Spinal cord (tissue), 9 donors: ENCODE measurements at regions not wholly inside any gene's neighbourhood (a gene's known extent, or its start where the extent isn't known, plus 50 kb on each side); places are given as distances from the start of the nearest gene placed in this dataset.

ENCODE experiments used
- DNase-seq, 6 donors: peaks; one replicate each; pipeline versions ENCODE4 v3.0.0 to v3.0.0-alpha.2; 2013 to 2015; ENCODE audit warnings: low spot score in 6 of 6, low read depth in 4 of 6
- H3K27ac ChIP-seq: one replicate; pipeline ENCODE4 v1.5.1; 2013; ENCODE audit warnings: low read depth, low read length, control low read depth
- H3K27me3 ChIP-seq: one replicate; pipeline ENCODE4 v1.6.1; 2013; ENCODE audit warnings: low read length; ENCODE audit not compliant: control insufficient read depth, insufficient read depth
- H3K36me3 ChIP-seq: one replicate; pipeline ENCODE4 v1.6.1; 2013; ENCODE audit warnings: low read length; ENCODE audit not compliant: control insufficient read depth, insufficient read depth
- H3K4me1 ChIP-seq: one replicate; pipeline ENCODE4 v1.6.1; 2013; ENCODE audit warnings: low read length; ENCODE audit not compliant: control insufficient read depth, insufficient read depth
- H3K4me3 ChIP-seq: one replicate; pipeline ENCODE4 v1.5.1; 2013; ENCODE audit warnings: low read depth, low read length, control low read depth
- H3K9me3 ChIP-seq: one replicate; pipeline ENCODE4 v1.6.1; 2013; ENCODE audit warnings: low read length; ENCODE audit not compliant: control insufficient read depth, insufficient read depth
- WGBS: methylation state at CpG from one replicate; pipeline ENCODE4 v1.1.5; 2013; ENCODE audit warnings: missing lambda C conversion rate; ENCODE audit not compliant: insufficient coverage; 5-methylcytosine and 5-hydroxymethylcytosine counted together
- donor health status: healthy.

- Histone ChIP-seq H3K27me3 (no peaks in the 10 kb centered on the region), H3K36me3 (no peaks in the 10 kb centered on the region), H3K4me1 (no peaks in the 10 kb centered on the region), H3K4me3 (no peak overlapping the region), H3K9me3 (no peaks in the 10 kb centered on the region), H3K27ac (no peak overlapping the region)
- WGBS = no CpG with 5 or more reads among the region's 1 CpG
- no peak for DNase-seq
Observed at GRCh38 chr1:105516068-105516467, 1540.4 kb upstream of the PRMT6 start.

GRCh38 chr1:105533996-105534395, 1522.5 kb upstream of the PRMT6 start:
- H3K9me3 ChIP-seq = no peaks in the 10 kb centered on the region

GRCh38 chr1:105544475-105544874, 1512.0 kb upstream of the PRMT6 start:
- Histone ChIP-seq H3K27ac (no peak overlapping the region), H3K4me1 (no peaks in the 10 kb centered on the region), H3K36me3 (no peaks in the 10 kb centered on the region), H3K4me3 (no peak overlapping the region), H3K27me3 (no peaks in the 10 kb centered on the region), H3K9me3 (peaks cover 2% of the 10 kb centered on the region)
- 100% methylated on average over 1 of the region's 1 CpG for WGBS
- DNase-seq = no peak

More at GRCh38 chr1:105533996-105534395, 1522.5 kb upstream of the PRMT6 start:
- Histone ChIP-seq H3K4me3 (no peak overlapping the region), H3K4me1 (no peaks in the 10 kb centered on the region), H3K36me3 (no peaks in the 10 kb centered on the region), H3K27me3 (no peaks in the 10 kb centered on the region), H3K27ac (no peak overlapping the region)
- no peak for DNase-seq
- 100% methylated on average over 2 of the region's 3 CpGs for WGBS

GRCh38 chr1:105556266-105556665, 1500.2 kb upstream of the PRMT6 start:
- no peaks in the 10 kb centered on the region for H3K9me3 ChIP-seq
- H3K4me1 ChIP-seq = no peaks in the 10 kb centered on the region
- no peaks in the 10 kb centered on the region for H3K36me3 ChIP-seq
- DNase-seq = peak in 1 of 6 donors; percentile 67
- no CpG with 5 or more reads among the region's 2 CpGs for WGBS
- no peak overlapping the region for H3K27ac ChIP-seq
- H3K4me3 ChIP-seq = no peak overlapping the region
- H3K27me3 ChIP-seq = no peaks in the 10 kb centered on the region

- Histone ChIP-seq H3K36me3 (no peaks in the 10 kb centered on the region), H3K27ac (no peak overlapping the region), H3K4me3 (no peak overlapping the region), H3K27me3 (no peaks in the 10 kb centered on the region), H3K9me3 (no peaks in the 10 kb centered on the region), H3K4me1 (no peaks in the 10 kb centered on the region)
- DNase-seq = no peak
Observed at GRCh38 chr1:105558023-105558422, 1498.5 kb upstream of the PRMT6 start.

- Histone ChIP-seq H3K27me3 (no peaks in the 10 kb centered on the region), H3K9me3 (no peaks in the 10 kb centered on the region), H3K27ac (no peak overlapping the region), H3K4me3 (no peak overlapping the region), H3K4me1 (no peaks in the 10 kb centered on the region), H3K36me3 (no peaks in the 10 kb centered on the region)
- DNase-seq = no peak
- WGBS = no CpG with 5 or more reads among the region's 2 CpGs
Observed at GRCh38 chr1:105565006-105565405, 1491.5 kb upstream of the PRMT6 start.

GRCh38 chr1:105585791-105586190, 1470.7 kb upstream of the PRMT6 start:
- Histone ChIP-seq H3K27me3 (no peaks in the 10 kb centered on the region), H3K36me3 (no peaks in the 10 kb centered on the region), H3K4me1 (no peaks in the 10 kb centered on the region), H3K9me3 (no peaks in the 10 kb centered on the region), H3K4me3 (no peak overlapping the region), H3K27ac (no peak overlapping the region)
- WGBS = 57% methylated on average over 1 of the region's 2 CpGs
- DNase-seq = no peak

GRCh38 chr1:105591681-105592080, 1464.8 kb upstream of the PRMT6 start:
- Histone ChIP-seq H3K27ac (no peak overlapping the region), H3K4me3 (no peak overlapping the region), H3K9me3 (no peaks in the 10 kb centered on the region), H3K27me3 (no peaks in the 10 kb centered on the region), H3K36me3 (no peaks in the 10 kb centered on the region), H3K4me1 (no peaks in the 10 kb centered on the region)
- peak in 1 of 6 donors; percentile 1 for DNase-seq
- WGBS = no CpG with 5 or more reads among the region's 1 CpG

GRCh38 chr1:105608713-105609112, 1447.8 kb upstream of the PRMT6 start:
- no peak for DNase-seq
- Histone ChIP-seq H3K9me3 (no peaks in the 10 kb centered on the region), H3K36me3 (no peaks in the 10 kb centered on the region), H3K4me1 (no peaks in the 10 kb centered on the region), H3K27me3 (no peaks in the 10 kb centered on the region), H3K4me3 (no peak overlapping the region), H3K27ac (no peak overlapping the region)
- WGBS = no CpG with 5 or more reads among the region's 2 CpGs

GRCh38 chr1:105626276-105626987, 1430.0 kb upstream of the PRMT6 start:
- Histone ChIP-seq H3K4me3 (no peak overlapping the region), H3K4me1 (no peaks in the 10 kb centered on the region), H3K27ac (no peak overlapping the region), H3K36me3 (no peaks in the 10 kb centered on the region), H3K9me3 (no peaks in the 10 kb centered on the region), H3K27me3 (no peaks in the 10 kb centered on the region)
- WGBS = 78% methylated on average over 5 of the region's 6 CpGs
- no peak for DNase-seq
